ENCODE measurements at regions not wholly inside any gene's neighbourhood (a gene's known extent, or its start where the extent isn't known, plus 50 kb on each side); places are given as distances from the start of the nearest gene placed in this dataset.
"Not testable (repeated sequence)": the region's sequence is repeated elsewhere in the genome, so short reads cannot be mapped to it uniquely, and the experiment has no call there.

GRCh38 chr1:192485692-192486436, 89.7 kb upstream of the RGS1 start:
- peak; percentile 41 for DNase-seq

DNA sequence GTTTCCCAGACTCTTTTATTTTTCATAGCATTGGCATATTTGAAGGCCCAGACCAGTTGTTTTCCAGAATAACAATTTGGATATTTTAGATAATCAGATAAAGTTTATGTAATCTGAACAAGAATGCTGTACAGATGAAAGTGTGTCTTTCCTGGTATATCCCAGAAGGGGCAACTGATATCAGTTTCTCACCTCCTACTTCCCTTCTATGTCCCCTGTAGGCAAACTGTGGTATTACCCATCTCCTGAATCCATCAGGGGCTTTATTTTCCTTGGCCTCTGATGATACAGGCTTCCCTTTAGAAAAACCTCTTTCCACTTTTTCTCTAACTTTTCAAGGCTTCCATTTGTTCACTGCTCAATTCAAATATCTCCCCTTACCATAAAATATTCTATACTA, 87.5 kb upstream of the RGS1 start:
- DNase-seq, result no peak

GRCh38 chr1:192489047-192489446, 86.5 kb upstream of the RGS1 start:
- DNase-seq, result no peak

DNA sequence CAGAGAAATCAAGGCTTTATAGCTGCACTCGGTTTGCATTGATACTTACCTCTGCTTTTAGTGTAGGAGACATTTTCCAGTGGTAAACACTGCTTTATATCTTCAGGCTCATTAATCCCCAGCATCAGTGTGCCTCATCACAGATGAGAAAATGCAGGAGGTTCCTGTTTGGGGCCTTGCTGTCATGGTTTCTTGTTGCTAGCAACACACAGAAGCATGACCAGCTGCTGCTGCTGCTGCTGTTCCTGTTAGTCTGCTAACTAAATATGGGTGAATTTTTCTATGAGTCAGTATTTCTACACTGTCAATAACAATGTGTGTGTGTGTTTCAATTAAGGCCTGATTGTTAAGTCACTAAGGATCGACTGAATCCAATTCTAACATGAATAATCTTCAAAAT, 85.8 kb upstream of the RGS1 start:
- peak; percentile 64 for DNase-seq

DNA sequence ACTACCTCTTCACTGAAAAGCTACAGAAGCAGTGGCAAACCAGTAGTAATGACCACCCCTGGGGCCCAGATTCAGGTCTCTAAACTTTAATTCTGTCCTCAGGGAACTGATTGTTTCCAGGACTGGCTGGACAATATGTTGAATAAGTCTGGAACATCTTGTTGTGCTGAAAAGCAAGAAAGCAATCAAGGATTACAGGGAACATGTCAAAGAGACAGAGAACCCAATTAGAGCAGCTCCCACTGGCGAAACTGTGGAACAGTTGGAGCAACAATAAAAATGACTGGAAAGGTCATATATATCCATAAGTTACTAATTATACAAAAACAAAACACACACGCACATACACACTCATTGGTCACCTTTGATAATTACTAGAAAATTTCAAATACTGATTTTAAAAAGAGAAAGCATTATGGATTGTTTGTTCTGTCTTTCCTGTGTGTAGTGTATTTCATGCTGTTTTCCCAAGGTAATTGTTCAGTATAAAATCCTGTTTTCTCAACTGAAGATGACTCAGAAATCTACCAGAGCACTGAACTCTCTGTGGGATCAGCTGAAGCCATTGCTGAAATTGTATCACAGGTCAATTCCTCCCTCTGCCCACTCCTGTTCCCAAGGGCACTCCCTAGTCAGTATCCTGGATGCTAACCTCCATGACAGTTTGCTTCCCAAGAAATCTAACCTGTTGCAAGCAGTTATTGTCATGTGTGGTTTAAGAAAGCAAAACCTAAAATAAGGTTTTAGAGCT, 83.6 kb upstream of the RGS1 start:
- DNase-seq, result no peak

GRCh38 chr1:192493584-192493983, 82.0 kb upstream of the RGS1 start:
- DNase-seq, result no peak

DNA sequence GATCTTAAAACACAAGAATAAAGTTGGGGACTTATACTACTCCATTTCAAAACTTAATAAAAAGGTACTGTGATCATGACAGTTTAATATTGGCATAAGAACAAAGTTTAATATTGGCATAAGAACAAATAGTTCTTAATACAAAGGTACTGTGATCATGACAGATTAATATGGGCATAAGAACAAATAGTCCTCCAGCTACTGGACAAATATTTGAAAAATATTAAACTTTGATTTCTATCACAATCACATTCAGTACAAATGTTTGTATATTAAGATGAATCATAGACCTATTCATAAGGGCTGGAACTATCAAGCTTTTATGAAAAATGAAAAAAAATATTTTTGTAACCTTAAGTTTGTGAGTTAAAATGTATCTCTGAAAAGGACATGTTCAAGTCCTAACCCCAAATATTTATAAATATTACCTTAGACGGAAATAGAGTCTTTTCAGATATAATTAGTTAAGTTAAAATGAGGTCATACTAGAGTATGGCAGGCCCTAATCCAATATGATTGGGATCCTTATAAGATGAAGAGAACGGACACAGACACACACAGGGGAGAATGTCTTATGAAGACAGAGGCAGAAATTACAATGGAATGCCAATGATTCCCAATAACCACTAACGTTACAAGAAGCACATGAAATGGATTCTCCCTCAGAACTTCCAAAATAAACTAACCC, 79.1 kb upstream of the RGS1 start:
- no peak for DNase-seq

DNA sequence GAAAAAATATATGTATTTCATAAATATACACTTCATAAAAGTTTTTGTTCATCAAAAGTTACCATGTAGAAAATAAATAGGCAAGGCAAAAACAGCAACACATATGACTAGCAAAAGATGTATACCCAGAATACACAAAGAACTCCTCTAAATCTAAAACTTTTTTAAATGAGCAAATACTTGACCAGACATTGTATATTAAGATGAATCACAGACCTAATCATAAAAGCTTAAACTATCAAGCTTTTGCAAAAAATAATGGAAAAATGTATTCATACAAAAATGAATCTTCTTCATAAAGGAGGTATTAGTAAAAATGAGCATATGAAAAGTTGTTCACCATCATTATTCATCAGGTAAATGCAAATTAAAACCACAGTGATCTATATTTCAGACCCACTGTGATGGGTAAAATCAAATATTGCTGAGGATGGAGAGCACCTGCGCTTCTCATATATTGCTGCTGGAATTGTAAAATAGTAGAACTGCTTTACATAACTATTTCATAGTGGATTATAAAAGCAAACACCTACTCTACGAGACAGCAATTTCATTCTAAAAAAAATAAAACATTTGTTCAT, 78.3 kb upstream of the RGS1 start:
- no peak for DNase-seq

DNA sequence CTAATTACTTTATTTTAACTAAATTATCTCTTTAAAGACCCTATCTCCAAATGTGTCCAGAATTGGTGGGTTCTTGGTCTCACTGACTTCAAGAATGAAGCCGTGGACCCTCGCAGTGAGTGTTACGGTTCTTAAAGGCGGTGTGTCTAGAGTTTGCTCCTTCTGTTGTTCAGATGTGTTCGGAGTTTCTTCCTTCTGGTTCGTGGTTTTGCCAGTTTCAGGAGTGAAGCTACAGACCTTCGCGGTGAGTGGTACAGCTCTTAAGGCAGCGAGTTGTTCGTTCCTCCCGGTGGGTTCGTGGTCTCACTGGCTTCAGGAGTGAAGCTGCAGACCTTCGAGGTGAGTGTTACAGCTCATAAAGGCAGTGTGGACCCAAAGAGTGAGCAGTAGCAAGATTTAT, 77.5 kb upstream of the RGS1 start:
- not testable (repeated sequence) for DNase-seq

DNA sequence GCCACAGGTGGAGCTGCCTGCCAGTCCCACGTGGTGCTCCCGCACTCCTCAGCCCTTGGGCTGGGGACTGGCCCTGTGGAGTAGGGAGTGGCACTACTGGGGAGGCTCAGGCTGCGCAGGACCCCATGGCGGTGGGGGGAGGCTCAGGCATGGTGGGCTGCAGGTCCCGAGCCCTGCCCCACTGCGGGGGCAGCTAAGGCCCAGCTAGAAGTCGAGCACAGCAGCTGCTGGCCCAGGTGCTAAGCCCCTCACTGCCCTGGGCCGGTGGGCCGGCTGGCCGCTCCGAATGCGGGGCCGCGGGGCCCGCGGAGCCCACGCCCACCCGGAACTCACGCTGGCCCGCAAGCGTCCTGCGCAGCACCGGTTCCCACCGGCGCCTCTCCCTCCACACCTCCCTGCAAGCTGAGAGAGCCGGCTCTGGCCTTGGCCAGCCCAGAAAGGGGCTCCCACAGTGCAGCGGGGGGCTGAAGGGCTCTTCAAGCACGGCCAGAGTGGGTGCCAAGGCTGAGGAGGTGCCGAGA, 76.5 kb upstream of the RGS1 start:
- not testable (repeated sequence) for DNase-seq

GRCh38 chr1:192500541-192500940, 75.0 kb upstream of the RGS1 start:
- DNase-seq, result not testable (repeated sequence)

DNA sequence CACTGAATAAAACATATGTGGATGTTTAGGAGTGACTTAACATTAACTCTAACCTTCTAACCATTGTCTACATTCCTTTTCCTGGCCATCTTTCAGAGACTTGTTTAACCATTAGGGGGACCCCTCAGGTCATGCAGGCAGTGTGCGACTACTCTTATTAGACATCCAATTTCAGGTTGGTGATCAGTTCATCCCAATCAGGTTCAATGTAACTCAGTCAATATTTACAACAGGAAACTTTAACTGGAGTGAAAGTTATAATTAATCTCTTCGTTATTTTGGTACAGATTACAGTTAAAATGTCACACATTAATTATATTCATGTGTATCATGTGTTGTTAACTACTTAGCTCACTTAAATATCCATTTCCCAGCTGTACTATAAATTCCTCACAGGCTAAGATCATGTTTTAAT, 68.8 kb upstream of the RGS1 start:
- no peak for DNase-seq

- no peak for DNase-seq
Measured at GRCh38 chr1:192512426-192513162, 63.0 kb upstream of the RGS1 start.

- no peak for DNase-seq
Measured at GRCh38 chr1:192513196-192513595, 62.4 kb upstream of the RGS1 start.

DNA sequence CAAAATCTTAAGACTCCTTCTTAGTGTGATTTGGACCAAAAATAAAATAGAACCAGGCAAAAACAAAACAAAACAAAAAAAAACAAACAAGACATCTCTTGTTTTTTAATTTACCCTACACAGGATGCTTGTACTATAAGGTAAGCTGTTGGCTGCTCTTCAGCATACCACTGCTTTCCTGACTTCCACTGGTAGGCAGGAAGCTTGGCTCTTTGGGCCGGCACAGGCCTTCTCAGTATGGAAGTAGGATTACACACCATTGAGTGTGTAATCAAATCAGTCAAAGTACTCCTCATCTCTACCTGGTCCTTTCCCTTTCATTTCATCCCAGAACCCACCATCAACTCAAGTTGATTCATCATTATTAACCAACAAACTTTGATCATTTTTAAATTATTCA, 61.9 kb upstream of the RGS1 start:
- no peak for DNase-seq

DNA sequence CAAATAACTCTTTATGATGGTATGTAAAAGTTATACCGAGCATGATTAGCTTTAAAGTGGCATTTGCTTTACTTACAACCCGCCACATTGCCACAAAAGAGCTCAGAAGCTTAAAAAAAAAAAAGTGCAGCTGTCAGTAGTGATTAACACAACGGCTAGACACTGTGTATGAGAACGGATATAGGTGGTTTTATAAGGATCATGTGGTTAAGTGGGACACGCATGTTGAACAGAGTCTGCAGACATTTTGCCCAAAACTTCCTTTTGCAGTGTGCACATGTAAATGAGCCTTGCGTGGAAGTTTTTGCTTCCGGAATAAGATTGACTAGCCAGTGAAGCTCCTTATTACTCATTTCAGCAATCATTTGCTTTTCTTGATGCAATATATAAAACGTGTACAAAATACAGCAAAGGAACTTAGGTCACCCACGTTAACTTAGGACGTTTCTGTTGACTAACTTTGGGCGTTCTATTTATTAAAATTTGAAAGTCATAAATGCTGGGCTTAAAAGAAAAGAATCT, 58.7 kb upstream of the RGS1 start:
- DNase-seq, result no peak

GRCh38 chr1:192517716-192518355, 57.7 kb upstream of the RGS1 start:
- not testable (repeated sequence) for DNase-seq

DNA sequence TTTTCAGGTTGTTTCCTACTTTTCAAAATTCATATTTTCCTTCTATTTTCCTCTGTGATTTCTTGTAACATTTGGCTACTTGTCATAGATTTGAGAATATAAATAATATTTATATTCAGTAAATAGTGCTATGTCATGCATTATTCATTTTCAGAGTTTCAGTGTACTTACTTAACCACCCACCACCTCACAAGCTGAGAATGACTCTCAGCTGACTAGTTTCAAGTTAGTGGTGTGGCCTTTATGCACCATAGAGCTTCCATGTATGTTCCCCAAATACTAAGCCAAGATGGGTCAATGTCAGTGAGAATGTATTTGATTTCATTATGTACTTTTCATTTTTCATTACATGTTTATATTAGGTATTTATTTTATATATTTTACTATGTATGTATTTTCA, 56.9 kb upstream of the RGS1 start:
- DNase-seq, result no peak

GRCh38 chr1:192521734-192522133, 53.8 kb upstream of the RGS1 start:
- DNase-seq, result no peak

DNA sequence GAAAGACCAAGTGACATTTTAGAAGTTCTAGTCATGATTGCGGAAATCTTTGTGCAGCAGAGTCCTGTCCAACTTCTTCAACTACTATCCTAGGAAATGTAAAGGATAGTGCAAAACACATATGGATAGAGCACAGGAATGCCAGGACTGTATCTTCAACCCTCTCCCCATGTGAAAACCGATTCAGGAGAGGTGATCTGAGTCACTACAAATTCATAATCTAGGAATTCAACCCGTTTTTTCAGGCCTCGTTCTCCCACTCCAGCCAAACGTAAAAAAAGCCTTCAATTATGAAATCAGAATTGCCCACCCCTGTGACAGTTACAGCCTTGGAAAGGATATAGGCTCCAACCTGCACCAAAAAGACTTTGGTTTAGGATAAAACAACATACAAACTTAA, 52.9 kb upstream of the RGS1 start:
- no peak for DNase-seq

- DNase-seq, result no peak
Measured at GRCh38 chr1:192524223-192524622, 51.4 kb upstream of the RGS1 start.

All from SHP77 treated with DMSO at 0.1 percent for 48 hours (cell line).